ENCODE measurements at regions not wholly inside any gene's neighbourhood (a gene's known extent, or its start where the extent isn't known, plus 50 kb on each side); places are given as distances from the start of the nearest gene placed in this dataset.

- TF ChIP-seq CTCF (IDR thresholded peaks at IDR 0.05; ENCODE audit: low read length) (no peak), EZH2 (IDR thresholded peaks at IDR 0.05; ENCODE audit: borderline replicate concordance, low read length) (no peak)
Measured at GRCh38 chr5:166509085-166509484, 1782.4 kb upstream of the WWC1 start.
